Fibroblast of mammary gland (primary cell): ENCODE measurements at regions not wholly inside any gene's neighbourhood (a gene's known extent, or its start where the extent isn't known, plus 50 kb on each side); places are given as distances from the start of the nearest gene placed in this dataset.
A peak's percentile ranks its signal among the peaks of the same experiment; 100 is the strongest.

Experiments
- DNase-seq: peaks from one replicate; pipeline ENCODE4 v3.0.0-alpha.2; 2010; ENCODE audit warnings: low read depth
- H3K4me3 ChIP-seq: 2 replicates; pipeline ENCODE4 v1.5.1; 2011; ENCODE audit warnings: low read depth, mild to moderate bottlenecking, low read length, moderate library complexity; ENCODE audit not compliant: control insufficient read depth
- CTCF ChIP-seq: conservative IDR thresholded peaks from 2 replicates; pipeline ENCODE4 v1.5.1; 2011; ENCODE audit warnings: low read depth, low read length, inconsistent platforms; ENCODE audit not compliant: control insufficient read depth, insufficient read depth

DNA sequence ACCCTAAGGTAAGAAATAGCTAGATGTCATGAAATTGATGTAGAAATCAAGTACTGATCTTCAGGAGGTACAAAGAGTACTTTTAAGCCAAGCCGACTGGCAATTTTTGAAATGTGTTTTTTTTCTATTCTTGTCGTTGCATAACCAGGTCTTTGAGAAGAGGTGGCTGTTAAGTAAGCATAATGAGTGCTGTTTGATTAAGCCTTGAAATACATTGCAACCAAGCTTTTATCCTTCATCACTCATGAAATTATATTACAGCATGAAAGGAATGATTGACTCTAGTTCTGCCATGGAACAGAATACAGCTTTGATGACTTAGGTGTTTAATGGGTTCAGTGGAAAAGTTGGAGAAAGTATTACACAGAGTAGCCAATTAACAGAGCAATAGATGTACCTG, 1720.2 kb upstream of the SEL1L start:
- H3K4me3 ChIP-seq = no peak overlapping the region
- DNase-seq = no peak
- TF ChIP-seq CTCF = no peak

DNA sequence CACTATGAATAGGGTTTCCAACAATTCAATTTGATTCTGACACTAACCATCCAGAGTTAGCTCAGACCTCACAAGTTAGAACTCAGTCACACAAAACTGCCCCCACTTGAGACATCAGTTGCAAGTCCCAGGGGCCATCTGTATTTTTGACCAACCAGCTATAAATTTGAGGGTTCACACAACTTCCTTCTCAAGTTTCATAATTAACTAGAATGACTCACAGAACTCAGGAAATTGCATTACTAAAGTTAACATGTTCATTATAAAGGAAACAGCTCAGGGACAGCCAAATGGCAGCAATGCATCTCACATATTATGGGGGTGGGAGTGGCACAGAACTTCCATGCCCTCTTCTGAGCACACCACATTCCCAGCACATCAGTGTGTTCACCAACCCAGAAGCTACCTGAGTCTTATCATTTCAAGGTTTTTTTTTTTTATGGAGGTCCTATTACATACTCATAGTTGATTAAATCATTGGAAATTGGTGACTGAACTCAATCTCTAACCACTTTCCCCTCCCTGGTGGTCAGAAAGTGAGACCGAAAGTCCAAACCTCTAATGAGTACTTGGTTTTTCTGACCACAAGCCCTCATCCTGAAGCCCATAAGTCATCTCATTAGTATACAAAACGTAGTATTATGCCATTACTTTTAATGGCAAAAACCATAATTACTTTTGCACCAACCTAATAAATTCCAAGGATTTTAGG, 1721.5 kb upstream of the SEL1L start:
- TF ChIP-seq CTCF = no peak
- no peak overlapping the region for H3K4me3 ChIP-seq
- peak; percentile 1 for DNase-seq

DNA sequence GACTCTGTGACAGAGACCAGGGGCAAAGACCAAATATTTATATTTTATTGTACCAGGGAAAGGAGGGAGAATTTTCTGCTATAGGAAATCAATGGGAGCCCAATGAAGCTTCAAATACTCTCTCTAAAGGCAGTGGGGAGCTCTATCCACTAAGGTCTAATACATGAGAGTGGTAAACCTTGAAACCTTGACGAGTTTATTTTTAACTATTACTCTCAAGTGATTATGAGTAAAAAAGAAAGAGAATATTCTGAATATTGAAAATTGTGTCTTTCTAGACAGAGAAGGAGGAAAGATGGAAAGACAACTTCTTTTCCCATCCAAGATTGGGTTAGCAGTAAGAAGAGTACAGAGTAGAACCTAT, 1722.1 kb upstream of the SEL1L start:
- no peak for TF ChIP-seq CTCF
- no peak for DNase-seq
- no peak overlapping the region for H3K4me3 ChIP-seq

GRCh38 chr14:83257466-83258439, 1724.1 kb upstream of the SEL1L start:
- DNase-seq = no peak
- TF ChIP-seq CTCF = no peak
- H3K4me3 ChIP-seq = no peak overlapping the region

GRCh38 chr14:83260751-83261150, 1727.1 kb upstream of the SEL1L start:
- no peak for DNase-seq
- no peak for TF ChIP-seq CTCF
- H3K4me3 ChIP-seq = no peak overlapping the region

DNA sequence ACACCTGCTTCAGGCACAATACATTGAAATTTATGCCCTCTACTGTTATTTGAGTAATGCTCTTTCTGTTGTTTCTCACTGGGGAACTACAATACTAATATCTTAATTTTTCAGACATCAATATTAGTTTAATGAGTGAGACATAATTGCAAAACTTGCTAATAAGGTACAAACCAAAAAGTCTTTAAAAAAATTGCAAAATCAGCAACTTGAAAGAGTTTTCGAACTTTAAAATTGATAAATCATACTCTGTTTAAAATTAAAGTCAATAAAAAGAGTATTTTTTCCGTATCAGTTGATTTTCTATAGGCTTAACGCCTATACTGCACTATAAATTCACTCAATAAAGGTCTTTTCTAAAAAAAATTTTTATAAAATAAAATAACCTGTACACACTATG, 1735.9 kb upstream of the SEL1L start:
- no peak for TF ChIP-seq CTCF
- no peak for DNase-seq
- H3K4me3 ChIP-seq = no peak overlapping the region
